Natural killer cell (primary cell): ENCODE measurements at regions not wholly inside any gene's neighbourhood (a gene's known extent, or its start where the extent isn't known, plus 50 kb on each side); places are given as distances from the start of the nearest gene placed in this dataset.
"Not testable (repeated sequence)": the region's sequence is repeated elsewhere in the genome, so short reads cannot be mapped to it uniquely, and the experiment has no call there.

Source experiments
- ATAC-seq, 3 donors: fragments of 150-1000 bp in 2 of 3; fragments of 200-7000 bp in 1 of 3; cut with Tn5 transposase; 1 replicate in 1 of 3; 2 replicates in 2 of 3; pipeline ENCODE4 v1.10.0; 2021; ENCODE audit warnings: mild to moderate bottlenecking in 2 of 3, moderate library complexity in 2 of 3
- DNase-seq, 2 donors: peaks; one replicate each; pipeline versions ENCODE4 v3.0.0 to v3.0.0-alpha.2; 2013 to 2021; ENCODE audit warnings: mixed read lengths in 1 of 2
- H3K27ac ChIP-seq: one replicate; pipeline ENCODE4 v1.5.1; 2013; ENCODE audit warnings: mild to moderate bottlenecking, low read length
- H3K27me3 ChIP-seq: one replicate; pipeline ENCODE4 v1.6.1; 2013; ENCODE audit warnings: low read length; ENCODE audit not compliant: control insufficient read depth, insufficient read depth
- H3K36me3 ChIP-seq: one replicate; pipeline ENCODE4 v1.6.1; 2013; ENCODE audit warnings: low read length; ENCODE audit not compliant: control insufficient read depth, insufficient read depth
- H3K4me1 ChIP-seq: one replicate; pipeline ENCODE4 v1.6.1; 2013; ENCODE audit warnings: low read length; ENCODE audit not compliant: control insufficient read depth, insufficient read depth
- H3K4me3 ChIP-seq: one replicate; pipeline ENCODE4 v1.5.1; 2013; ENCODE audit warnings: low read length
- H3K9me3 ChIP-seq: one replicate; pipeline ENCODE4 v1.6.1; 2013; ENCODE audit warnings: low read length; ENCODE audit not compliant: control insufficient read depth, insufficient read depth
- H3K27ac Mint-ChIP-seq, 2 donors: one replicate each; pipeline ENCODE4 v1.8.0; 2022; ENCODE audit warnings: mild to moderate bottlenecking in 2 of 2, mixed read lengths in 2 of 2, moderate library complexity in 1 of 2
- H3K27me3 Mint-ChIP-seq, 2 donors: one replicate each; pipeline ENCODE4 v1.8.0; 2022; ENCODE audit warnings: low read depth in 2 of 2, mixed read lengths in 2 of 2
- H3K36me3 Mint-ChIP-seq: one replicate; pipeline ENCODE4 v1.8.0; 2022; ENCODE audit warnings: mixed read lengths
- H3K4me1 Mint-ChIP-seq, 2 donors: one replicate each; pipeline ENCODE4 v1.8.0; 2022; ENCODE audit warnings: mixed read lengths in 2 of 2
- H3K4me3 Mint-ChIP-seq: one replicate; pipeline ENCODE4 v1.8.0; 2022; ENCODE audit warnings: mild to moderate bottlenecking, moderate library complexity, mixed read lengths
- H3K9me3 Mint-ChIP-seq, 2 donors: one replicate each; pipeline ENCODE4 v1.8.0; 2022; ENCODE audit warnings: mixed read lengths in 2 of 2
- CTCF ChIP-seq: fragments of 200-600 bp; IDR thresholded peaks from one replicate; pipeline ENCODE4 v1.8.0; 2022; ENCODE audit warnings: antibody characterized with exemption
- WGBS: methylation state at CpG from one replicate; pipeline ENCODE4 v1.1.7; 2013; ENCODE audit warnings: missing lambda C conversion rate; ENCODE audit not compliant: insufficient coverage; 5-methylcytosine and 5-hydroxymethylcytosine counted together
- intact Hi-C: fragments of 100-400 bp; cut with micrococcal nuclease; formaldehyde crosslinking; loops from one replicate; pipeline ENCODE4 v1.14.2; 2022

GRCh38 chrX:76919761-76920160 is 492.3 kb downstream of the MAGEE1 start:
- H3K9me3 Mint-ChIP-seq = no peaks in the 10 kb centered on the region
- H3K4me3 Mint-ChIP-seq = no peak overlapping the region
- no peaks in the 10 kb centered on the region for H3K27me3 ChIP-seq
- no peaks in the 10 kb centered on the region for H3K4me1 Mint-ChIP-seq
- no peak for ATAC-seq
- H3K9me3 ChIP-seq = no peaks in the 10 kb centered on the region
- H3K27me3 Mint-ChIP-seq = no peaks in the 10 kb centered on the region
- H3K36me3 Mint-ChIP-seq = no peaks in the 10 kb centered on the region
- intact Hi-C loops = no loop called here
- no peak overlapping the region for H3K4me3 ChIP-seq
- DNase-seq = no peak
- no peaks in the 10 kb centered on the region for H3K36me3 ChIP-seq
- no peaks in the 10 kb centered on the region for H3K4me1 ChIP-seq
- WGBS = 60% methylated on average over 2 of the region's 2 CpGs
- TF ChIP-seq CTCF = no peak
- no peak overlapping the region for H3K27ac Mint-ChIP-seq
- H3K27ac ChIP-seq = no peak overlapping the region

GRCh38 chrX:76920607-76921006 is 493.1 kb downstream of the MAGEE1 start:
- DNase-seq (no peak), ATAC-seq (no peak)
- H3K4me1 ChIP-seq = no peaks in the 10 kb centered on the region
- no peaks in the 10 kb centered on the region for H3K36me3 ChIP-seq
- Mint-ChIP-seq H3K36me3 (no peaks in the 10 kb centered on the region), H3K4me3 (no peak overlapping the region), H3K27me3 (no peaks in the 10 kb centered on the region), H3K9me3 (no peaks in the 10 kb centered on the region), H3K4me1 (no peaks in the 10 kb centered on the region), H3K27ac (no peak overlapping the region)
- H3K27me3 ChIP-seq = no peaks in the 10 kb centered on the region
- no peak overlapping the region for H3K27ac ChIP-seq
- intact Hi-C loops = no loop called here
- no peak overlapping the region for H3K4me3 ChIP-seq
- no peak for TF ChIP-seq CTCF
- no peaks in the 10 kb centered on the region for H3K9me3 ChIP-seq
- WGBS = 33% methylated on average over 1 of the region's 1 CpG

- Mint-ChIP-seq H3K4me1 (no peaks in the 10 kb centered on the region), H3K9me3 (no peaks in the 10 kb centered on the region), H3K4me3 (no peak overlapping the region), H3K27me3 (no peaks in the 10 kb centered on the region), H3K27ac (no peak overlapping the region), H3K36me3 (no peaks in the 10 kb centered on the region)
- no peak for DNase-seq
- no peak overlapping the region for H3K4me3 ChIP-seq
- no peak overlapping the region for H3K27ac ChIP-seq
- ATAC-seq = no peak
- H3K4me1 ChIP-seq = no peaks in the 10 kb centered on the region
- H3K36me3 ChIP-seq = no peaks in the 10 kb centered on the region
- intact Hi-C loops = no loop called here
- H3K9me3 ChIP-seq = no peaks in the 10 kb centered on the region
- TF ChIP-seq CTCF = no peak
- H3K27me3 ChIP-seq = no peaks in the 10 kb centered on the region
Observed at GRCh38 chrX:76921176-76921575, 493.7 kb downstream of the MAGEE1 start.

GRCh38 chrX:76922100-76922499 is 494.6 kb downstream of the MAGEE1 start:
- no peaks in the 10 kb centered on the region for H3K36me3 Mint-ChIP-seq
- H3K27ac Mint-ChIP-seq = no peak overlapping the region
- Histone ChIP-seq H3K27ac (no peak overlapping the region), H3K27me3 (no peaks in the 10 kb centered on the region), H3K4me1 (no peaks in the 10 kb centered on the region), H3K4me3 (no peak overlapping the region), H3K9me3 (no peaks in the 10 kb centered on the region), H3K36me3 (no peaks in the 10 kb centered on the region)
- ATAC-seq (no peak), DNase-seq (no peak)
- intact Hi-C loops = no loop called here
- no peaks in the 10 kb centered on the region for H3K27me3 Mint-ChIP-seq
- H3K4me1 Mint-ChIP-seq = no peaks in the 10 kb centered on the region
- 70% methylated on average over 2 of the region's 2 CpGs for WGBS
- H3K4me3 Mint-ChIP-seq = no peak overlapping the region
- TF ChIP-seq CTCF = no peak
- peaks cover 0 to under 1% of the 10 kb centered on the region in 2 donors for H3K9me3 Mint-ChIP-seq

- H3K9me3 Mint-ChIP-seq, ATAC-seq, H3K27me3 Mint-ChIP-seq, H3K4me3 ChIP-seq, H3K36me3 ChIP-seq, intact Hi-C loops, H3K27ac Mint-ChIP-seq, H3K27ac ChIP-seq, H3K4me3 Mint-ChIP-seq, H3K27me3 ChIP-seq, DNase-seq, H3K4me1 ChIP-seq, H3K36me3 Mint-ChIP-seq, H3K9me3 ChIP-seq, H3K4me1 Mint-ChIP-seq: not testable (repeated sequence)
- 89% methylated on average over 7 of the region's 7 CpGs for WGBS
Observed at GRCh38 chrX:76924616-76925015, 497.1 kb downstream of the MAGEE1 start.
